Activated naive CD8-positive, alpha-beta T cell treated with anti-CD3 and anti-CD28 coated beads, Interleukin-2, amount 10 ng/mL, durations not matched to agents 7 days and 5 days (primary cell): ENCODE measurements at regions not wholly inside any gene's neighbourhood (a gene's known extent, or its start where the extent isn't known, plus 50 kb on each side); places are given as distances from the start of the nearest gene placed in this dataset.

Source experiments
- ATAC-seq: fragments of 150-1000 bp; cut with Tn5 transposase; one replicate; pipeline ENCODE4 v1.10.0; 2021; ENCODE audit warnings: low read depth, moderate library complexity
- POLR2A ChIA-PET: fragments of 350-600 bp; sonication (Branson Sonifier 250); formaldehyde crosslinking; loops from one replicate; lab custom pipeline; 2021; ENCODE audit warnings: antibody characterized with exemption; lab: Charles Lee
- DNase-seq: peaks from one replicate; pipeline ENCODE4 v3.0.0; 2021
- H3K27ac Mint-ChIP-seq: one replicate; pipeline ENCODE4 v1.8.0; 2022; ENCODE audit warnings: mild to moderate bottlenecking, mixed read lengths
- H3K27me3 Mint-ChIP-seq: one replicate; pipeline ENCODE4 v1.8.0; 2022; ENCODE audit warnings: mild to moderate bottlenecking, moderate library complexity, mixed read lengths
- H3K36me3 Mint-ChIP-seq: one replicate; pipeline ENCODE4 v1.8.0; 2021; ENCODE audit warnings: mild to moderate bottlenecking, mixed read lengths
- H3K4me1 Mint-ChIP-seq: one replicate; pipeline ENCODE4 v1.8.0; 2021; ENCODE audit warnings: mixed read lengths
- H3K4me3 Mint-ChIP-seq: one replicate; pipeline ENCODE4 v1.8.0; 2022; ENCODE audit warnings: mild to moderate bottlenecking, moderate library complexity, mixed read lengths
- H3K9me3 Mint-ChIP-seq: one replicate; pipeline ENCODE4 v1.8.0; 2021; ENCODE audit warnings: mixed read lengths

DNA sequence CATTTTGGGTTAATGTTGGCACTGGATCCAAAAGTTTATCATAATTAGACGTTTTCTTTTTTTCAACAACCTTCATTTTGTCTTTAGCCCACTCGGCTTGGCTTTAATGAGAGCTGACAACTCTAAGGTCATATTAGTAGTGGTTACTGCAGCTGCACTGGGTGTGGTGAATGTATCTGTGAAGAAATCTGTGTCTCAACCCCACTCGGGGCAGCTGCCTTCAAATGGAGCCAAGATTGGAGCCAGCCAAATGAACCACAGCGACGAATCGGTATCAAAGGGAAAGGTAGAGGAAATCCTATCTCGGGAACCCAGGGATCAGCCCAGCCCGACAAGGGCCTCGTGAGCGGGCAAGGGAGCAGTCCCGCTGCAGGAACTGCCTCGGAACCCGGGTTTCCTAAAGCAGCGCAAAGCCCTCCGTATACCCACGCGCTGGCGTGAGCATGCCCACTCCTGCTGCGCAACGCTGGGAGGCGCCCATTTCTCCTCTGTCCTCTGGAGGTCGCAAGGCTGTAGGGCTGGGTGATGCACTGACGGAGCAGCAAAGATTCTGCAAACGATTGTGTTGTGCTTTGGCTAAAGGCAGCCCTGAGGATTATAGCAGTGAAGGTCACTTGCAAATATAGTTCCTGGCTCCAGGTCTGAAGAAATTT is 98.7 kb upstream of the MBL2 start:
- Mint-ChIP-seq H3K9me3 (peaks cover 4% of the 10 kb centered on the region), H3K4me1 (no peaks in the 10 kb centered on the region), H3K27me3 (no peaks in the 10 kb centered on the region), H3K4me3 (no peak overlapping the region), H3K27ac (no peak overlapping the region), H3K36me3 (no peaks in the 10 kb centered on the region)
- POLR2A ChIA-PET: no interaction called here
- no peak for ATAC-seq
- DNase-seq: no peak

DNA sequence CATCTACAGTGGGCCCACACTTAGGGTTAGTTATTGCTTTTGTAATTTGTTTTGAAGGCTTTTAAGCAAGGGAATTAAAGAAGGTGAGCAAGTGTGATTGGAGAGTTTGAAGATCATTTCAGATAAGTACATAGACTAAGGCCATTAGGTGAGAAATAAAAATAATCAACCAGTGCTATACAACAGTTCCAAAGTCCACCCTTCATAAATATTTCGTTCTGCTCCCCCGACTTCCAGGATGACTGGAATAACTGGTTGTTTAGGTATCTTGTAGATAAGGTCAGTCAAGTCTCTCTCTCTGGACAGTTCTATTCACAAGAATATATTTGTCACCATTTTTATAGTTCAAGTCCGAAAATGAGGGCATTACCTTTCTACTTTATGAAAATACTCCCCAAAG is 98.0 kb upstream of the MBL2 start:
- no peaks in the 10 kb centered on the region for H3K36me3 Mint-ChIP-seq

DNA sequence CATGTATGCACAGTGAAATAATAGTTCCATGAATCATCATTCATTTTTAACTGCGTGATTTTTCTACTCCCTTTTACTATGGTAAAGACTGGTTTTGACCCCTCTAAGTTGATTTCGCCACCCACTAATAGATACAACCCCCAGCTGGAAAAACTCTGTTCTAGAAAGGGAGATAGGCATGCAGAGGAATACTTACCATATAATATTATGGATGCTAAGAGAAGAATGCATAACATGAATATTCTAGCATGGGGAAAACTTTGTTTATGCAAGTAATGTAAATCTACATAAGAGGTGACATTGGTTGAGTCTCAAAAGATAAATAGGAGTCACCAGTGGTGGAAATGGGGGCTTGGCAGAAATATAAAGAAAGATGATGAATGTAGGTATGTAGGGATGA is 97.3 kb upstream of the MBL2 start:
- POLR2A ChIA-PET: no interaction called here
- H3K4me1 Mint-ChIP-seq: no peaks in the 10 kb centered on the region
- no peak overlapping the region for H3K27ac Mint-ChIP-seq
- H3K36me3 Mint-ChIP-seq: no peaks in the 10 kb centered on the region
- DNase-seq (no peak), ATAC-seq (no peak)
- no peak overlapping the region for H3K4me3 Mint-ChIP-seq
- H3K27me3 Mint-ChIP-seq: no peaks in the 10 kb centered on the region
- peaks cover 4% of the 10 kb centered on the region for H3K9me3 Mint-ChIP-seq

More for the DNA sequence above, 98.0 kb upstream of the MBL2 start:
- DNase-seq: no peak
- ATAC-seq: no peak
- no peaks in the 10 kb centered on the region for H3K4me1 Mint-ChIP-seq
- no peaks in the 10 kb centered on the region for H3K27me3 Mint-ChIP-seq
- H3K9me3 Mint-ChIP-seq: peaks cover 4% of the 10 kb centered on the region
- H3K27ac Mint-ChIP-seq: no peak overlapping the region
- POLR2A ChIA-PET: no interaction called here
- no peak overlapping the region for H3K4me3 Mint-ChIP-seq

GRCh38 chr10:52865213-52865612 is 92.6 kb upstream of the MBL2 start:
- peaks cover 2% of the 10 kb centered on the region for H3K9me3 Mint-ChIP-seq
- no peak overlapping the region for H3K27ac Mint-ChIP-seq
- no peak for DNase-seq
- H3K4me1 Mint-ChIP-seq: no peaks in the 10 kb centered on the region
- no peak for ATAC-seq
- POLR2A ChIA-PET: no interaction called here
- H3K27me3 Mint-ChIP-seq: no peaks in the 10 kb centered on the region
- no peak overlapping the region for H3K4me3 Mint-ChIP-seq
- H3K36me3 Mint-ChIP-seq: no peaks in the 10 kb centered on the region

DNA sequence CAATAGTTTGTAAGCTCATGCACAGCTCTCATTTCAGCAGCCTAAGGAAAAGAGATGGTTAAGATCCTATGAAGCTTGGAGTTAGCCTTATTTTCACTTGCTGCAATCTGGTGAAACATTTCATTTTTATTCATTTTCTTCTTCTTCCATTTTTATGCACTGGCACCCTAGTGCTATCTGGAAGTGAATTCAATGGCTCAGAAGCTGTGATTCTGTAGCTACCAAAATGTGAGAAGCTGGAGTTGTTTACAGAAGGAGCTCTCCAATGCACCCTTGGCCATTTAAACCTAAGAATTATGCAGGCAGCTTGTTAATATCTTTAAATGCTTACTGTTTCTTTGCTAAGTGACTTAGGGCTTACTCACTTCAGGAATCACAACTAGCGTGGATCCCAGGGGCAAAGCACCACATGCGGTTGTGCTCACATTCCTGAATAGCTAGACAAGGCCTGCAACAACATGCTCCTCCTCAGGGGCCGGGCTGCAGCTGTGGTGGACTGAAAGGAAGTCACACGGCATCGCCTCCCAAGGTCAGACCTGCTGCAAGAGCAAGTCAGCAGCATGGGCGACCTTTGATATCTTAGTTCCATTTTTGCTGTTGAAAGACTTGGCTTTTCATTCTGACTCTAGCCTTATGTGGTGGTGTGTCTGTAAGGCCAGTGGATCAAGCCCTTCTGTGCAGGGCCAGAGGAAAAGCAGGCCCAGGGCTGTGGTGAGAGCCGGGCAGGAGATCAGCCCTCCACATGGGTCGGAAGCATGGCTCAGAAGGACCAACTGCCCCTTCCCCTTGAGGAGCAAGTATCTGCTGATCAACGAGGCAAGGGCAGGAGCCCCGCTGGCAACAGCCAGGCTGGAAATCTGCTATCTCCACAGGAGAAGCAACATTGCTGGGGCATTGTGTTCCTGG is 91.9 kb upstream of the MBL2 start:
- ATAC-seq: no peak
- Mint-ChIP-seq H3K36me3 (no peaks in the 10 kb centered on the region), H3K27ac (no peak overlapping the region), H3K27me3 (no peaks in the 10 kb centered on the region), H3K9me3 (peaks cover 2% of the 10 kb centered on the region), H3K4me1 (no peaks in the 10 kb centered on the region), H3K4me3 (no peak overlapping the region)
- DNase-seq: no peak
- POLR2A ChIA-PET: no interaction called here

- POLR2A ChIA-PET: interaction anchor here (0.6 kb wide), 1 partner anchor 1252 kb away, joined by 3 read pairs; no protein-coding TSS in a partner anchor
- Mint-ChIP-seq H3K4me1 (no peaks in the 10 kb centered on the region), H3K9me3 (no peaks in the 10 kb centered on the region), H3K4me3 (no peak overlapping the region), H3K36me3 (no peaks in the 10 kb centered on the region), H3K27me3 (no peaks in the 10 kb centered on the region), H3K27ac (no peak overlapping the region)
- no peak for ATAC-seq
- no peak for DNase-seq
Measured at GRCh38 chr10:52858722-52859121, 86.1 kb upstream of the MBL2 start.

- ATAC-seq (no peak), DNase-seq (no peak)
- Mint-ChIP-seq H3K4me1 (no peaks in the 10 kb centered on the region), H3K27ac (no peak overlapping the region), H3K9me3 (no peaks in the 10 kb centered on the region), H3K4me3 (no peak overlapping the region), H3K27me3 (no peaks in the 10 kb centered on the region), H3K36me3 (no peaks in the 10 kb centered on the region)
- POLR2A ChIA-PET: no interaction called here
Measured at GRCh38 chr10:52855546-52856325, 83.2 kb upstream of the MBL2 start.

GRCh38 chr10:52853704-52854103 is 81.1 kb upstream of the MBL2 start:
- DNase-seq: no peak
- no peak overlapping the region for H3K27ac Mint-ChIP-seq
- no peaks in the 10 kb centered on the region for H3K27me3 Mint-ChIP-seq
- no peak overlapping the region for H3K4me3 Mint-ChIP-seq
- H3K9me3 Mint-ChIP-seq: no peaks in the 10 kb centered on the region
- no peaks in the 10 kb centered on the region for H3K36me3 Mint-ChIP-seq
- H3K4me1 Mint-ChIP-seq: no peaks in the 10 kb centered on the region
- POLR2A ChIA-PET: no interaction called here
- ATAC-seq: no peak

GRCh38 chr10:52836816-52837215 is 64.2 kb upstream of the MBL2 start:
- peaks cover 13% of the 10 kb centered on the region for H3K9me3 Mint-ChIP-seq
- no peak overlapping the region for H3K4me3 Mint-ChIP-seq
- H3K4me1 Mint-ChIP-seq: no peaks in the 10 kb centered on the region
- no peaks in the 10 kb centered on the region for H3K27me3 Mint-ChIP-seq
- no peak for DNase-seq
- no peak for ATAC-seq
- POLR2A ChIA-PET: no interaction called here
- no peak overlapping the region for H3K27ac Mint-ChIP-seq
- no peaks in the 10 kb centered on the region for H3K36me3 Mint-ChIP-seq
